Skin of body (tissue), 2 donors: ENCODE measurements at regions not wholly inside any gene's neighbourhood (a gene's known extent, or its start where the extent isn't known, plus 50 kb on each side); places are given as distances from the start of the nearest gene placed in this dataset. TPM values are rescaled to one million over a fixed set of nuclear protein-coding genes. Genes with fewer than 3 reads are reported as not detected.
"Not testable (repeated sequence)": the region's sequence is repeated elsewhere in the genome, so short reads cannot be mapped to it uniquely, and the experiment has no call there.

ENCODE experiments used
- DNase-seq: peaks from one replicate; lab custom pipeline; 2025; lab: John Stamatoyannopoulos, UW
- small RNA-seq: library from RNA; depleted of rRNA; stranded (forward); fragments of <200 nt; gene quantifications from one replicate; pipeline ENCODE3, GENCODE V24; 2014; ENCODE audit warnings: low replicate concordance

GRCh38 chr10:46796351-46796750 lies 114.9 kb upstream of the PTPN20 start:
- not testable (repeated sequence) for DNase-seq

GRCh38 chr10:46802010-46802409 lies 109.2 kb upstream of the PTPN20 start:
- not testable (repeated sequence) for DNase-seq

DNA sequence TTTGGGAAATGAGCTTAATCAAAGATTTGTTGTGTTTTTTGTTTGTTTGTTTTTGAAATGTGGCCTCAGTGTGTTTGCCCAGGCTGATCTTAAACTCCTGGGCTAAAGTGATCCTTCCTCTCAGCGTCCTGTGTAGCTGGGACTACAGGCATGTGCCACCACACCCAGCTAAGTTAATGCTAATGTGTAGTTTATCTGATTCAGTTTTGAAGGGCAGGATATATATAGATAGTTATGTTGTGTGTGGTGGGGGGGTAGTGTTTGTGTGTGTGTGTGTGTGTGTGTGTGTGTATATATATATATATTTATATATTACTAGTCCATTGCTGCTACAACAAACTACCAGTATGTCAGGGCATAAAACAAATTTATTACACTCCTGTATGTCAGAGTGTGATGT lies 108.1 kb upstream of the PTPN20 start:
- DNase-seq: not testable (repeated sequence)

- DNase-seq: not testable (repeated sequence)
These were observed 101.0 kb upstream of the PTPN20 start for GRCh38 chr10:46810222-46810621.

DNA sequence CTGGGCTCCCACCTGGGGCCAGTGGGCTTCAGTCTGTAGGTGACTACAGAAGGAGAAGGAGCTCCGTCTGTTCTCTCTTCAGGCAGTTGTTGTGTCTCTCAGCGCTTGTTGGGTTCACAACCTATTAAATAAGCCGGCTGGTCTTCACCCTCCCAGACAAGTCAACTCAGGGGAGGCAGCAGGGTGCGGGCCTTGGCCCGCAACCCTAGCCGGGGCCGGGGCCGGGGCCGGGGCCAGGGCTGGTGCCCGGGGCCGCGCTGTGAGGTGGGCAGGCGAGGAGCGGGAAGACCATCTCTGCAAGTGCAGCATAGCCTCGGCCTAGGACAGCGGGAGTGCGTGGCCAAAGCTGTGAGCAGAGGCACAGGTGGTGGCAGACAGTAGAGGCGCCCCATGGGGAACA lies 95.1 kb upstream of the PTPN20 start:
- DNase-seq: not testable (repeated sequence)

DNA sequence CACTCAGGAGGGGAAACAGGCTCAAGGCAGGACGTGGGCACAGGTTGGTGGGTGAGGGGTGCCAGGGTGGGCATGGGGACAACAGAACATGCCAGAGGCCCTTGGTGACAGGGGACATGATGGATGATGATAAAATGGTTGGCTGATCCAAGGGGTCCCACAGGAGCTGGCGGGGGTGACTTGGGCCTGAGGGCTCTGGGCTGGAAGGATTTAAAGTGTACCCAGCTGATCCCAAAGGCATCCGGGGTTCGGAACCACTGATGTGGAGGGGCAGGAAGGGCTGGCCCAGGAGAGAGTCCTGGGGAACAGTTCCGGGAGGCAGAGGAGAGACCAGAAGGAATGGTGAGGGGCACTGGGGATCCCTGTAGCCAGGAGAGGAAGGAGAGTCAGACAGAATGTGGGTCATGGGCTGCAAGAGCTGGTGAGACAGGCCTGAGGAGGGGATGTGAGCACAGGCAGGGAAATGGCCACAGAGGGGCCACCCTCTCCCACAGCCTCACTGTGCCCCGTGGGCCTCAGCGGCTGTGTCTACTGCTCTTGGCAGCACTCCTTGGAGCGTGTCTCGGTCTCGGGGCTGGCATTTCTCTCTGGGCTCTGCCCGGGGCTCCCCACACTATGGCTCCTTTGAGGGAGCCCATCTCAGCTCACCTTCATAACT lies 70.7 kb upstream of the PTPN20 start:
- not testable (repeated sequence) for DNase-seq

GRCh38 chr10:46841051-46841593 lies 70.1 kb upstream of the PTPN20 start:
- not testable (repeated sequence) for DNase-seq

DNA sequence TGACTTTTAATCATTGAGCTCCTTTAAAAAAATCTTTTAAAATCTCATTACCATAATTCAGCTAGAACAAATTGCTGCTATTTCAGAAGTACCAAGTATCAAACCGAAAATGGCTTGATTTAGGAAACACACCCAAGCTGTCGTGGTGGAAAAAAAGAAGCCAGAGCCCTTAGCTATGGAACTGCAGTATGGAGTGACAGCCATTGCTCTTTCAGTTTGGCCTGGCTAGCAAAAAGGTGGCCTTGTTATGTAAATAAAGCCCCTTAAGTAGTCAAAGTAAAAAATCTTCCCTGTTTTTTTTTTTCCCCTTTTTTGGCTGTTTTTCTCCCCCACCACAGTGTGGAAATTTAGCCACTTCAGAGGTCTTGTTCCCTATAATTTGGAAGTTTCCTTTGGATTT lies 66.0 kb upstream of the PTPN20 start:
- DNase-seq: not testable (repeated sequence)

GRCh38 chr10:46845640-46846039 lies 65.6 kb upstream of the PTPN20 start:
- DNase-seq: not testable (repeated sequence)

DNA sequence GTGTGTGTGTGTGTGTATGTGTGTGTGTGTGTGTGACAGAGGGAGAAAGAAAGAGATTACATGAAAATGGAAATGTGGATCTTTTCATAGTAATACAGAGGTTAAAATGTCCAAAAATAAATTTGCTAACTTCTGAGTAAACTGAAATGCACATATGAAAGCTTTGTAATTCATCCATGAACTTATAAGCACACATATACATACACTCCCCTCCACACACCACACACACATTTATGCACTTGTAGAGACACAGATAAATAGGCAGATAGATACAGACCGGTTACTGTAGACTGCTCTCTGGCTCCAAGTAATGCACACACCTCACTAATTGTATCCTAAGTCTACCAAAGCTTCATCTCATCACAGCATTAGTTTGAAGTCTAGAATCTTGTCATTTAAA lies 50.5 kb upstream of the PTPN20 start:
- not testable (repeated sequence) for DNase-seq

Small RNA genes lying in the stretch of these regions (small RNA-seq; reads per million reads assigned to genes)
- not detected for gene RNA5SP311
